ENCODE measurements at regions not wholly inside any gene's neighbourhood (a gene's known extent, or its start where the extent isn't known, plus 50 kb on each side); places are given as distances from the start of the nearest gene placed in this dataset.

- no peak for ATAC-seq
Observed at GRCh38 chrX:125004799-125005198, 314.9 kb upstream of the TEX13C start.

- ATAC-seq, result no peak
Observed at GRCh38 chrX:125005863-125006262, 313.8 kb upstream of the TEX13C start.

GRCh38 chrX:125006704-125007103, 313.0 kb upstream of the TEX13C start:
- ATAC-seq, result no peak

GRCh38 chrX:125012585-125012984, 307.1 kb upstream of the TEX13C start:
- ATAC-seq, result no peak

GRCh38 chrX:125029131-125029530, 290.5 kb upstream of the TEX13C start:
- no peak for ATAC-seq

Measured in esophagus mucosa (tissue), 1 donor.